ENCODE measurements at regions not wholly inside any gene's neighbourhood (a gene's known extent, or its start where the extent isn't known, plus 50 kb on each side); places are given as distances from the start of the nearest gene placed in this dataset.
A peak's percentile ranks its signal among the peaks of the same experiment; 100 is the strongest.

GRCh38 chr11:8328231-8328794 lies 64.6 kb upstream of the LMO1 start:
- H3K9me3 Mint-ChIP-seq: no peaks in the 10 kb centered on the region
- DNase-seq (ENCODE audit: low spot score in 2 of 2) (no peak), ATAC-seq (peak in 1 of 2 donors; percentile 15)
- no peaks in the 10 kb centered on the region for H3K36me3 Mint-ChIP-seq
- H3K27ac Mint-ChIP-seq: peak overlapping the region in 1 of 2 donors; percentile 37

GRCh38 chr11:8327761-8328192 lies 64.1 kb upstream of the LMO1 start:
- no peaks in the 10 kb centered on the region for H3K36me3 Mint-ChIP-seq
- peak overlapping the region in 1 of 2 donors; percentile 37 for H3K27ac Mint-ChIP-seq
- no peak for DNase-seq (ENCODE audit: low spot score in 2 of 2)
- no peaks in the 10 kb centered on the region for H3K9me3 Mint-ChIP-seq
- peak in 1 of 2 donors; percentile 50 for ATAC-seq

GRCh38 chr11:8326337-8326736 lies 62.7 kb upstream of the LMO1 start:
- DNase-seq (ENCODE audit: low spot score in 2 of 2): no peak
- no peak overlapping the region for H3K27ac Mint-ChIP-seq
- H3K9me3 Mint-ChIP-seq: no peaks in the 10 kb centered on the region
- no peaks in the 10 kb centered on the region for H3K36me3 Mint-ChIP-seq
- ATAC-seq: no peak

DNA sequence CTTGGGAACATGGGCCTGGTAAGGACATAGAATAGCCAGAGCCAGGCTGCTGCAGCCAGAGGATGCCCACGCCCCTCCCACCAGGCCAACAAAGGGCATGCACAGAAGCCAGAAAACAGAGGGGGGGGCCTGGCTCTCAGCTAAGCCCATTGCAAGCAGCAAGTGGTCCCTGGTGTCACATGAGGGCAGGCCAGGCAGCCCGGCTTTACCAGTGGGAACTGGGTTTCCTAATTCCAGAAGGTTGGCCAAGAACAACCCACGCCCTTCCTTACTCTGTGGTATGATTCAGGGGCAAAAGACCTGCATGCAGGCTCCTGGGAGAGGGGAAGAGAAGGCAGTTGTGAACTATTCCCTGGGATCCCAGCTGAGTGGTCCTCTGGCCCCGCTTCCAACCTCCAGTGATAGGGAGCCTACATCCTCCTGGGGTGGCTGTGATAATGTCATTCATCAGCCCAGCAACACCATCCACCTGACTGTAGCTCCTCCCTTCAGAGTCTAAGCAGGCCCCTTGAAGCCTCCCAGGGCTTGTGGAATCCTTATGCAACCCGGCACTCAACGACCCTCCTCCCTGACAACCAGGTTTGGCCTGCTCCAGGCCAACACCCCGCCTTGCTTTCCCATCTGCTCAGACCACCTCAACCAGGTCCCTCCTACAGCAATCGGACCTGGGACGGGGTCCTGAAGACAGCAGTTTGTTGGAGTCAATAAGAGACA lies 62.1 kb upstream of the LMO1 start:
- H3K9me3 Mint-ChIP-seq: no peaks in the 10 kb centered on the region
- ATAC-seq: no peak
- no peaks in the 10 kb centered on the region for H3K36me3 Mint-ChIP-seq
- no peak overlapping the region for H3K27ac Mint-ChIP-seq
- no peak for DNase-seq (ENCODE audit: low spot score in 2 of 2)

- ATAC-seq (no peak), DNase-seq (ENCODE audit: low spot score in 2 of 2) (no peak)
- H3K9me3 Mint-ChIP-seq: no peaks in the 10 kb centered on the region
- H3K36me3 Mint-ChIP-seq: no peaks in the 10 kb centered on the region
- H3K27ac Mint-ChIP-seq: no peak overlapping the region
Observed at GRCh38 chr11:8323161-8323935, 59.7 kb upstream of the LMO1 start.

DNA sequence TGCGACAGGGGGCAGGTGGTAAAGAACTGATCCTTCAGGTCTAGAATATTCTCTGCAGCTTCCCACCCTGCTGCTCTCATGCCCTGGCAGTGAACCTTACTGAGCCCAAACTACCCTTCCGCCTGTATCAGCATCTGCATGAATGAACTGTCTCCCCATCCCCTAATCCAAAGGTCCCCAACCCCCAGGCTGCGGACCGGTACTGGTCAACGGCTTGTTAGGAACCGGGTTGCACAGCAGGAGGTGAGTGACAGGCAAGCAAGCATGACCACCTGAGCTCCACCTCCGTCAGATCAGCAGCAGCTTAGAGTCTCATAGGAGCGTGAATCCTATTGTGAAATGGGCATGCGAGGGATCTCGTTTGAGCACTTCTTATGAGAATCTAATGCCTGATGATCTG lies 58.2 kb upstream of the LMO1 start:
- no peak overlapping the region for H3K27ac Mint-ChIP-seq

GRCh38 chr11:8320076-8320475 lies 56.4 kb upstream of the LMO1 start:
- DNase-seq (ENCODE audit: low spot score in 2 of 2) (no peak), ATAC-seq (no peak)
- Mint-ChIP-seq H3K27ac (peak overlapping the region in 1 of 2 donors; percentile 48), H3K9me3 (no peaks in the 10 kb centered on the region), H3K36me3 (no peaks in the 10 kb centered on the region)

More for the DNA sequence above, 58.2 kb upstream of the LMO1 start:
- H3K9me3 Mint-ChIP-seq: no peaks in the 10 kb centered on the region
- no peak for DNase-seq (ENCODE audit: low spot score in 2 of 2)
- no peaks in the 10 kb centered on the region for H3K36me3 Mint-ChIP-seq
- no peak for ATAC-seq

DNA sequence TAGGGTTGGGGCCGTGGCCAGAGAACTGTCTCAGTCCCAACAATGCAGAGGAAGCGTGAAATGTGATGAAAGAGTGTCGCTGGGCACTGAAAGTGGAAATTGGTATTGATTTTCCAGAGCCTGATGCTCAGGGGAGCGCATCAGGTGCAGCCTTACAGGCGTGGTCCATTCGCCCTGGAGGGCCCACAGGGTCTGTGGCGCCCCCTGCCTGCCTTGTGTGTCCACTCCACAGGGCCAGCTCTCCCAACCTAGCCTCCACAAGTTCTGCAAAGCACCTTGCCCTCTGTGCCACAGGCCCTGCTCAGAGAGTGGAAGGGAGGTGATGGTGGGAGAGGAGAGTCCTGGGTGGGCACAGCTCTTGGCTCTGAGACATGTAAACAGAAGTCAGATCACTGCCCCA lies 54.9 kb upstream of the LMO1 start:
- DNase-seq (ENCODE audit: low spot score in 2 of 2) (no peak), ATAC-seq (no peak)
- no peaks in the 10 kb centered on the region for H3K9me3 Mint-ChIP-seq
- no peak overlapping the region for H3K27ac Mint-ChIP-seq
- no peaks in the 10 kb centered on the region for H3K36me3 Mint-ChIP-seq

- no peaks in the 10 kb centered on the region for H3K36me3 Mint-ChIP-seq
- no peak overlapping the region for H3K27ac Mint-ChIP-seq
- H3K9me3 Mint-ChIP-seq: no peaks in the 10 kb centered on the region
- DNase-seq (ENCODE audit: low spot score in 2 of 2) (no peak), ATAC-seq (no peak)
Observed at GRCh38 chr11:8317159-8317558, 53.5 kb upstream of the LMO1 start.

- ATAC-seq: no peak
- H3K36me3 Mint-ChIP-seq: no peaks in the 10 kb centered on the region
Observed at GRCh38 chr11:8315954-8316353, 52.3 kb upstream of the LMO1 start.

GRCh38 chr11:8315463-8315862 lies 51.8 kb upstream of the LMO1 start:
- H3K36me3 Mint-ChIP-seq: no peaks in the 10 kb centered on the region

More at GRCh38 chr11:8315954-8316353, 52.3 kb upstream of the LMO1 start:
- H3K9me3 Mint-ChIP-seq: no peaks in the 10 kb centered on the region
- DNase-seq (ENCODE audit: low spot score in 2 of 2): no peak
- no peak overlapping the region for H3K27ac Mint-ChIP-seq

DNA sequence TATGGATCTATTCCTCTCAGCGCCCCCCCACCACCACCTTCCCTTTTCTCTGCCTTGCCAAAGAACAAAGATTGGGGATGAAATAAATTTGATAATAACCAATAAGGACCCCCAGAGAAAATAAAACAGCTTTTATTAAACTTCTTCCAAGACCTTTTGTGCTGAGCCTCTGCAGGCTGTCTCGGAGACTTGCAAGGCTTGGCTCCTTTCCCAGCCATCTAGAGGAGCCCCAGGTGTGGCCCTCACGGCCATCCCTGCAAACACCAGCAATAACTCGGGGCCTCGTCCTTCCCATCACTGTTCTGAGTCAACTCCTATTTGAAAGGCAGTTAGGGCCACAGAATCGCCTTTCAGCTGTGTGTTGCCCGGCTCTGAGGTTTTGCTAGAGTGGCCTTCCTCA lies 51.2 kb upstream of the LMO1 start:
- no peak for DNase-seq (ENCODE audit: low spot score in 2 of 2)
- no peak for ATAC-seq
- H3K27ac Mint-ChIP-seq: no peak overlapping the region
- no peaks in the 10 kb centered on the region for H3K9me3 Mint-ChIP-seq
- H3K36me3 Mint-ChIP-seq: no peaks in the 10 kb centered on the region

More at GRCh38 chr11:8315463-8315862, 51.8 kb upstream of the LMO1 start:
- no peaks in the 10 kb centered on the region for H3K9me3 Mint-ChIP-seq
- DNase-seq (ENCODE audit: low spot score in 2 of 2) (no peak), ATAC-seq (no peak)
- no peak overlapping the region for H3K27ac Mint-ChIP-seq

GRCh38 chr11:8313504-8314090 lies 49.9 kb upstream of the LMO1 start:
- Mint-ChIP-seq H3K9me3 (no peaks in the 10 kb centered on the region), H3K27ac (no peak overlapping the region), H3K36me3 (no peaks in the 10 kb centered on the region)
- ATAC-seq (no peak), DNase-seq (ENCODE audit: low spot score in 2 of 2) (no peak)
